Stimulated activated CD8-positive, alpha-beta memory T cell treated with anti-CD3 and anti-CD28 coated beads, Interleukin-7, amount 100 ng/mL, for 24 hours (primary cell): ENCODE measurements at regions not wholly inside any gene's neighbourhood (a gene's known extent, or its start where the extent isn't known, plus 50 kb on each side); places are given as distances from the start of the nearest gene placed in this dataset.
"Not testable (repeated sequence)": the region's sequence is repeated elsewhere in the genome, so short reads cannot be mapped to it uniquely, and the experiment has no call there.

ENCODE experiments used
- DNase-seq: peaks from one replicate; pipeline ENCODE4 v3.0.0-alpha.2; 2020; ENCODE audit warnings: low read depth

GRCh38 chr18:41693008-41693407 lies 262.0 kb upstream of the PIK3C3 start:
- no peak for DNase-seq

- DNase-seq: no peak
Observed at GRCh38 chr18:41690332-41691127, 264.5 kb upstream of the PIK3C3 start.

- DNase-seq: no peak
Observed at GRCh38 chr18:41687138-41687537, 267.9 kb upstream of the PIK3C3 start.

GRCh38 chr18:41681138-41681880 lies 273.7 kb upstream of the PIK3C3 start:
- DNase-seq: no peak

GRCh38 chr18:41674506-41674905 lies 280.5 kb upstream of the PIK3C3 start:
- DNase-seq: no peak

- DNase-seq: no peak
Observed at GRCh38 chr18:41666231-41666630, 288.8 kb upstream of the PIK3C3 start.

GRCh38 chr18:41665210-41665609 lies 289.8 kb upstream of the PIK3C3 start:
- DNase-seq: no peak

GRCh38 chr18:41660654-41661053 lies 294.4 kb upstream of the PIK3C3 start:
- DNase-seq: no peak

- no peak for DNase-seq
Observed at GRCh38 chr18:41659438-41660130, 295.4 kb upstream of the PIK3C3 start.

- no peak for DNase-seq
Observed at GRCh38 chr18:41657189-41657588, 297.8 kb upstream of the PIK3C3 start.

- DNase-seq: no peak
Observed at GRCh38 chr18:41655074-41655473, 300.0 kb upstream of the PIK3C3 start.

GRCh38 chr18:41647914-41648313 lies 307.1 kb upstream of the PIK3C3 start:
- DNase-seq: no peak

- no peak for DNase-seq
Observed at GRCh38 chr18:41646915-41647620, 308.0 kb upstream of the PIK3C3 start.

- no peak for DNase-seq
Observed at GRCh38 chr18:41645589-41646360, 309.3 kb upstream of the PIK3C3 start.

- no peak for DNase-seq
Observed at GRCh38 chr18:41644466-41644865, 310.6 kb upstream of the PIK3C3 start.

GRCh38 chr18:41643427-41643826 lies 311.6 kb upstream of the PIK3C3 start:
- no peak for DNase-seq

- no peak for DNase-seq
Observed at GRCh38 chr18:41642756-41643155, 312.3 kb upstream of the PIK3C3 start.

GRCh38 chr18:41639218-41639617 lies 315.8 kb upstream of the PIK3C3 start:
- DNase-seq: no peak

GRCh38 chr18:41631723-41632285 lies 323.2 kb upstream of the PIK3C3 start:
- not testable (repeated sequence) for DNase-seq

- DNase-seq: no peak
Observed at GRCh38 chr18:41630232-41630886, 324.7 kb upstream of the PIK3C3 start.

GRCh38 chr18:41624460-41624859 lies 330.6 kb upstream of the PIK3C3 start:
- no peak for DNase-seq
